Muscle layer of colon (tissue), 2 donors: ENCODE measurements at regions not wholly inside any gene's neighbourhood (a gene's known extent, or its start where the extent isn't known, plus 50 kb on each side); places are given as distances from the start of the nearest gene placed in this dataset.

Experiments used
- H3K27ac ChIP-seq: one replicate; pipeline ENCODE4 v1.7.0; 2013; ENCODE audit warnings: low read depth, mild to moderate bottlenecking, low read length, moderate library complexity
- H3K27me3 ChIP-seq, 2 donors: one replicate each; pipeline ENCODE4 v1.7.0; 2013; ENCODE audit warnings: low read length in 2 of 2, mild to moderate bottlenecking in 2 of 2; ENCODE audit not compliant: insufficient read depth in 2 of 2, control insufficient read depth in 1 of 2
- H3K36me3 ChIP-seq: one replicate; pipeline ENCODE4 v1.7.0; 2013; ENCODE audit warnings: mild to moderate bottlenecking, low read length; ENCODE audit not compliant: insufficient read depth
- H3K4me1 ChIP-seq: one replicate; pipeline ENCODE4 v1.7.0; 2013; ENCODE audit warnings: mild to moderate bottlenecking, low read length; ENCODE audit not compliant: insufficient read depth
- H3K4me3 ChIP-seq, 2 donors: one replicate each; pipeline ENCODE4 v1.7.0; 2013; ENCODE audit warnings: low read length in 2 of 2, low read depth in 1 of 2, mild to moderate bottlenecking in 1 of 2, moderate library complexity in 1 of 2
- H3K9ac ChIP-seq: one replicate; pipeline ENCODE4 v1.7.0; 2013; ENCODE audit warnings: low read length
- H3K9me3 ChIP-seq: one replicate; pipeline ENCODE4 v1.7.0; 2013; ENCODE audit warnings: mild to moderate bottlenecking, low read length
- donor health status: abdominal sarcoma.
- donor health status: Adenocarcinoma of cecum.

GRCh38 chr4:136369073-136369472 is 1163.2 kb downstream of the PCDH18 start:
- no peaks in the 10 kb centered on the region for H3K36me3 ChIP-seq
- no peak overlapping the region for H3K27ac ChIP-seq
- no peaks in the 10 kb centered on the region for H3K9me3 ChIP-seq
- no peak overlapping the region for H3K4me3 ChIP-seq
- no peaks in the 10 kb centered on the region for H3K4me1 ChIP-seq
- H3K27me3 ChIP-seq = no peaks in the 10 kb centered on the region
- no peak overlapping the region for H3K9ac ChIP-seq

GRCh38 chr4:136357556-136357955 is 1174.7 kb downstream of the PCDH18 start:
- Histone ChIP-seq H3K27me3 (no peaks in the 10 kb centered on the region), H3K27ac (no peak overlapping the region), H3K36me3 (no peaks in the 10 kb centered on the region), H3K9me3 (no peaks in the 10 kb centered on the region), H3K4me1 (no peaks in the 10 kb centered on the region), H3K4me3 (no peak overlapping the region), H3K9ac (no peak overlapping the region)

GRCh38 chr4:136355970-136356369 is 1176.3 kb downstream of the PCDH18 start:
- no peak overlapping the region for H3K4me3 ChIP-seq

GRCh38 chr4:136343340-136343739 is 1189.0 kb downstream of the PCDH18 start:
- Histone ChIP-seq H3K27ac (no peak overlapping the region), H3K36me3 (no peaks in the 10 kb centered on the region), H3K9ac (no peak overlapping the region), H3K27me3 (no peaks in the 10 kb centered on the region), H3K9me3 (no peaks in the 10 kb centered on the region), H3K4me1 (no peaks in the 10 kb centered on the region), H3K4me3 (no peak overlapping the region)

More at GRCh38 chr4:136355970-136356369, 1176.3 kb downstream of the PCDH18 start:
- no peaks in the 10 kb centered on the region for H3K36me3 ChIP-seq
- H3K9ac ChIP-seq = no peak overlapping the region
- no peaks in the 10 kb centered on the region for H3K27me3 ChIP-seq
- no peak overlapping the region for H3K27ac ChIP-seq
- no peaks in the 10 kb centered on the region for H3K9me3 ChIP-seq
- no peaks in the 10 kb centered on the region for H3K4me1 ChIP-seq

- H3K4me3 ChIP-seq = no peak overlapping the region
- no peaks in the 10 kb centered on the region for H3K27me3 ChIP-seq
- H3K27ac ChIP-seq = no peak overlapping the region
- H3K4me1 ChIP-seq = no peaks in the 10 kb centered on the region
- H3K36me3 ChIP-seq = no peaks in the 10 kb centered on the region
- H3K9me3 ChIP-seq = no peaks in the 10 kb centered on the region
- H3K9ac ChIP-seq = no peak overlapping the region
Measured at GRCh38 chr4:136342666-136343065, 1189.6 kb downstream of the PCDH18 start.

- H3K27me3 ChIP-seq = no peaks in the 10 kb centered on the region
- H3K4me3 ChIP-seq = no peak overlapping the region
- H3K9ac ChIP-seq = no peak overlapping the region
- no peaks in the 10 kb centered on the region for H3K36me3 ChIP-seq
- H3K9me3 ChIP-seq = no peaks in the 10 kb centered on the region
- no peak overlapping the region for H3K27ac ChIP-seq
- H3K4me1 ChIP-seq = no peaks in the 10 kb centered on the region
Measured at GRCh38 chr4:136337216-136337615, 1195.1 kb downstream of the PCDH18 start.

GRCh38 chr4:136336479-136336878 is 1195.8 kb downstream of the PCDH18 start:
- Histone ChIP-seq H3K9me3 (no peaks in the 10 kb centered on the region), H3K27ac (no peak overlapping the region), H3K9ac (no peak overlapping the region)

GRCh38 chr4:136329042-136329662 is 1203.1 kb downstream of the PCDH18 start:
- no peak overlapping the region for H3K4me3 ChIP-seq
- no peaks in the 10 kb centered on the region for H3K4me1 ChIP-seq
- no peak overlapping the region for H3K27ac ChIP-seq
- H3K9me3 ChIP-seq = no peaks in the 10 kb centered on the region
- no peaks in the 10 kb centered on the region for H3K27me3 ChIP-seq
- H3K36me3 ChIP-seq = no peaks in the 10 kb centered on the region
- H3K9ac ChIP-seq = no peak overlapping the region

More at GRCh38 chr4:136336479-136336878, 1195.8 kb downstream of the PCDH18 start:
- Histone ChIP-seq H3K36me3 (no peaks in the 10 kb centered on the region), H3K4me1 (no peaks in the 10 kb centered on the region), H3K4me3 (no peak overlapping the region), H3K27me3 (no peaks in the 10 kb centered on the region)

GRCh38 chr4:136328131-136328530 is 1204.2 kb downstream of the PCDH18 start:
- Histone ChIP-seq H3K27me3 (no peaks in the 10 kb centered on the region), H3K4me3 (no peak overlapping the region), H3K27ac (no peak overlapping the region), H3K36me3 (no peaks in the 10 kb centered on the region), H3K9me3 (no peaks in the 10 kb centered on the region), H3K4me1 (no peaks in the 10 kb centered on the region), H3K9ac (no peak overlapping the region)

- H3K4me3 ChIP-seq = no peak overlapping the region
- H3K27ac ChIP-seq = no peak overlapping the region
- H3K9me3 ChIP-seq = no peaks in the 10 kb centered on the region
- H3K27me3 ChIP-seq = no peaks in the 10 kb centered on the region
- H3K9ac ChIP-seq = no peak overlapping the region
- H3K4me1 ChIP-seq = no peaks in the 10 kb centered on the region
- no peaks in the 10 kb centered on the region for H3K36me3 ChIP-seq
Measured at GRCh38 chr4:136320465-136320813, 1211.9 kb downstream of the PCDH18 start.

- no peaks in the 10 kb centered on the region for H3K9me3 ChIP-seq
- no peak overlapping the region for H3K9ac ChIP-seq
- no peak overlapping the region for H3K4me3 ChIP-seq
- H3K4me1 ChIP-seq = no peaks in the 10 kb centered on the region
- no peaks in the 10 kb centered on the region for H3K36me3 ChIP-seq
- no peak overlapping the region for H3K27ac ChIP-seq
- no peaks in the 10 kb centered on the region for H3K27me3 ChIP-seq
Measured at GRCh38 chr4:136319789-136320464, 1212.4 kb downstream of the PCDH18 start.

- H3K36me3 ChIP-seq = no peaks in the 10 kb centered on the region
- H3K27ac ChIP-seq = no peak overlapping the region
- no peaks in the 10 kb centered on the region for H3K9me3 ChIP-seq
- no peaks in the 10 kb centered on the region for H3K4me1 ChIP-seq
- H3K27me3 ChIP-seq = no peaks in the 10 kb centered on the region
- H3K9ac ChIP-seq = no peak overlapping the region
- no peak overlapping the region for H3K4me3 ChIP-seq
Measured at GRCh38 chr4:136316961-136317360, 1215.3 kb downstream of the PCDH18 start.
